ENCODE measurements at regions not wholly inside any gene's neighbourhood (a gene's known extent, or its start where the extent isn't known, plus 50 kb on each side); places are given as distances from the start of the nearest gene placed in this dataset.

DNA sequence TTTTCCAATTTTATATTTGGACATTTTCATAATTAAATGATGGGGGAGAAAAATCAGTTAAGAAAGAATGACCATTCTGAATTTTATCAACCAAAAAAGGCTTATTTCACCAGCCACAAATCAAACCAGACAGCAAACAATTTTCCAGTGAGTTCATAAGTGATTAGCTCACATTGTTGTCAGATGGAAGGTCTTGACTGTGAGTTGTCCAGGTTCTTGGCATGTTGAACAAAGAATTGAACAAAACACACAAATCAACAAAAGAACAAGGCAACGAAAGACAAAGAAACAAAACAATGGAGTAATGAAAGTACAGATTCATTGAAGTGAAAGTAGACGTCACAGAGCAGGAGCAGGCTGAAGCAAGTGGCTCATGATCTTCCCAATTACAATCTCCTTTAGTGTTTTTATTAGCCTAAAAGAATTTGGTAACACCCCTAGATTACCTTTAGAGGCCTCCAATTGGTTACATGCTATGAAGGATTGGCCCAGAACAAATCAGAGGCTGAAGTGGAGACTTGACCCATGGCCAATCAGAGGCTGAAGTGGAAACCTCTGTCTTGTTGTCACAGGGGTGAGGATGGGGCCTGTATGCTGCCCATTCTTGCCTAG, 248.7 kb downstream of the NEBL start:
- TF ChIP-seq POLR2AphosphoS5 (IDR thresholded peaks at IDR 0.05) = no peak
- TF ChIP-seq, protein P1, sequence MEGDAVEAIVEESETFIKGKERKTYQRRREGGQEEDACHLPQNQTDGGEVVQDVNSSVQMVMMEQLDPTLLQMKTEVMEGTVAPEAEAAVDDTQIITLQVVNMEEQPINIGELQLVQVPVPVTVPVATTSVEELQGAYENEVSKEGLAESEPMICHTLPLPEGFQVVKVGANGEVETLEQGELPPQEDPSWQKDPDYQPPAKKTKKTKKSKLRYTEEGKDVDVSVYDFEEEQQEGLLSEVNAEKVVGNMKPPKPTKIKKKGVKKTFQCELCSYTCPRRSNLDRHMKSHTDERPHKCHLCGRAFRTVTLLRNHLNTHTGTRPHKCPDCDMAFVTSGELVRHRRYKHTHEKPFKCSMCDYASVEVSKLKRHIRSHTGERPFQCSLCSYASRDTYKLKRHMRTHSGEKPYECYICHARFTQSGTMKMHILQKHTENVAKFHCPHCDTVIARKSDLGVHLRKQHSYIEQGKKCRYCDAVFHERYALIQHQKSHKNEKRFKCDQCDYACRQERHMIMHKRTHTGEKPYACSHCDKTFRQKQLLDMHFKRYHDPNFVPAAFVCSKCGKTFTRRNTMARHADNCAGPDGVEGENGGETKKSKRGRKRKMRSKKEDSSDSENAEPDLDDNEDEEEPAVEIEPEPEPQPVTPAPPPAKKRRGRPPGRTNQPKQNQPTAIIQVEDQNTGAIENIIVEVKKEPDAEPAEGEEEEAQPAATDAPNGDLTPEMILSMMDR (IDR thresholded peaks at IDR 0.05) = no peak
- no peak for TF ChIP-seq POLR2A (IDR thresholded peaks at IDR 0.05)
- no peak for TF ChIP-seq EP300 (IDR thresholded peaks at IDR 0.05)

Data from gastroesophageal sphincter (tissue), 3 donors.